ELF-1 (cell line): ENCODE measurements at regions not wholly inside any gene's neighbourhood (a gene's known extent, or its start where the extent isn't known, plus 50 kb on each side); places are given as distances from the start of the nearest gene placed in this dataset.
"Not testable (repeated sequence)": the region's sequence is repeated elsewhere in the genome, so short reads cannot be mapped to it uniquely, and the experiment has no call there.

Experiments
- DNase-seq: peaks from one replicate; pipeline ENCODE4 v3.0.0-alpha.2; 2016; ENCODE audit warnings: low read depth, low spot score

- no peak for DNase-seq
Observed at GRCh38 chr1:117707371-117707770, 101.5 kb downstream of the TENT5C start.

GRCh38 chr1:117708323-117709248, 102.7 kb downstream of the TENT5C start:
- DNase-seq = no peak

GRCh38 chr1:117709249-117709691, 103.4 kb downstream of the TENT5C start:
- DNase-seq = no peak

GRCh38 chr1:117710710-117711109, 104.9 kb downstream of the TENT5C start:
- peak; percentile 47 for DNase-seq

- no peak for DNase-seq
Observed at GRCh38 chr1:117712621-117713020, 106.8 kb downstream of the TENT5C start.

GRCh38 chr1:117714546-117714945, 108.7 kb downstream of the TENT5C start:
- no peak for DNase-seq

- not testable (repeated sequence) for DNase-seq
Observed at GRCh38 chr1:117716030-117716429, 110.2 kb downstream of the TENT5C start.

- not testable (repeated sequence) for DNase-seq
Observed at GRCh38 chr1:117717980-117718379, 112.1 kb downstream of the TENT5C start.

GRCh38 chr1:117718596-117718995, 112.7 kb downstream of the TENT5C start:
- not testable (repeated sequence) for DNase-seq

GRCh38 chr1:117719004-117719403, 113.2 kb downstream of the TENT5C start:
- no peak for DNase-seq

- DNase-seq = no peak
Observed at GRCh38 chr1:117732065-117732797, 126.4 kb downstream of the TENT5C start.

GRCh38 chr1:117732956-117733355, 127.1 kb downstream of the TENT5C start:
- DNase-seq = no peak

GRCh38 chr1:117734403-117734802, 128.6 kb downstream of the TENT5C start:
- no peak for DNase-seq

- DNase-seq = no peak
Observed at GRCh38 chr1:117735045-117735992, 129.5 kb downstream of the TENT5C start.

- no peak for DNase-seq
Observed at GRCh38 chr1:117739504-117739903, 133.7 kb downstream of the TENT5C start.

- DNase-seq = no peak
Observed at GRCh38 chr1:117740496-117740895, 134.6 kb downstream of the TENT5C start.

- not testable (repeated sequence) for DNase-seq
Observed at GRCh38 chr1:117746565-117746964, 140.7 kb downstream of the TENT5C start.

- no peak for DNase-seq
Observed at GRCh38 chr1:117747605-117748004, 141.8 kb downstream of the TENT5C start.

- DNase-seq = no peak
Observed at GRCh38 chr1:117751321-117751720, 145.5 kb downstream of the TENT5C start.

- DNase-seq = no peak
Observed at GRCh38 chr1:117752661-117753060, 146.8 kb downstream of the TENT5C start.

GRCh38 chr1:117753232-117753631, 147.4 kb downstream of the TENT5C start:
- DNase-seq = no peak
